Caco-2 (cell line): ENCODE measurements at regions not wholly inside any gene's neighbourhood (a gene's known extent, or its start where the extent isn't known, plus 50 kb on each side); places are given as distances from the start of the nearest gene placed in this dataset.

ENCODE experiments used
- BruUV-seq: library from RNA; stranded (reverse); fragments of 400-500 nt; replicated peaks from 2 replicates; lab custom pipeline; 2021; lab: Mats Ljungman, UMichigan
- CTCF ChIA-PET: fragments of 300-600 bp; sonication (Branson Sonifier 250); formaldehyde crosslinking; loops from one replicate; lab custom pipeline; 2022; ENCODE audit warnings: antibody characterized with exemption; lab: Charles Lee
- POLR2A ChIA-PET: fragments of 300-600 bp; sonication (Branson Sonifier 250); formaldehyde crosslinking; loops from one replicate; lab custom pipeline; 2022; ENCODE audit warnings: antibody characterized with exemption; lab: Charles Lee
- DNase-seq, 2 experiments: peaks; one replicate each; pipeline versions ENCODE4 v3.0.0 to v3.0.0-alpha.2; 2020 to 2022
- H3K27me3 ChIP-seq: replicated peaks from 2 replicates; pipeline ENCODE4 v1.6.0; 2011; ENCODE audit warnings: low read length; ENCODE audit not compliant: control insufficient read depth, insufficient read depth
- H3K36me3 ChIP-seq: 2 replicates; pipeline ENCODE4 v1.5.1; 2011; ENCODE audit warnings: low read length; ENCODE audit not compliant: control insufficient read depth, insufficient read depth
- H3K4me1 ChIP-seq: fragments of 250-450 bp; sonication (Bioruptor Pico); 2 replicates; pipeline ENCODE4 v1.5.1; 2020; ENCODE audit warnings: mild to moderate bottlenecking
- H3K4me3 ChIP-seq: 2 replicates; pipeline ENCODE4 v1.5.1; 2011; ENCODE audit warnings: low read depth, mild to moderate bottlenecking, control low read depth, low read length
- H3K9me3 ChIP-seq: fragments of 250-450 bp; sonication (Bioruptor Pico); 2 replicates; pipeline ENCODE4 v1.5.1; 2020; ENCODE audit warnings: mild to moderate bottlenecking, moderate library complexity
- H3K27ac Mint-ChIP-seq: one replicate; pipeline ENCODE4 v1.8.0; 2022; ENCODE audit warnings: mixed read lengths; ENCODE audit not compliant: unreplicated experiment
- H3K27me3 Mint-ChIP-seq: one replicate; pipeline ENCODE4 v1.8.0; 2022; ENCODE audit warnings: mixed read lengths; ENCODE audit not compliant: insufficient read depth, unreplicated experiment
- H3K36me3 Mint-ChIP-seq: one replicate; pipeline ENCODE4 v1.8.0; 2022; ENCODE audit warnings: mild to moderate bottlenecking, mixed read lengths; ENCODE audit not compliant: insufficient read depth, unreplicated experiment
- H3K4me1 Mint-ChIP-seq: one replicate; pipeline ENCODE4 v1.8.0; 2022; ENCODE audit warnings: low read depth, mixed read lengths; ENCODE audit not compliant: unreplicated experiment
- H3K4me3 Mint-ChIP-seq: one replicate; pipeline ENCODE4 v1.8.0; 2022; ENCODE audit warnings: mild to moderate bottlenecking, moderate library complexity, mixed read lengths; ENCODE audit not compliant: unreplicated experiment
- H3K9me3 Mint-ChIP-seq: one replicate; pipeline ENCODE4 v1.8.0; 2022; ENCODE audit warnings: mixed read lengths; ENCODE audit not compliant: unreplicated experiment
- CTCF ChIP-seq, 2 experiments: fragments of 200-600 bp in 1 of 2; IDR thresholded peaks; 1 replicate in 1 of 2; 2 replicates in 1 of 2; pipeline versions ENCODE4 v1.5.1 to v1.8.0; 2011 to 2022; ENCODE audit warnings: antibody characterized with exemption in 1 of 2, control low read depth in 1 of 2, inconsistent platforms in 1 of 2, low read depth in 1 of 2, low read length in 1 of 2, mild to moderate bottlenecking in 1 of 2, moderate library complexity in 1 of 2; ENCODE audit not compliant: insufficient read depth in 1 of 2, severe bottlenecking in 1 of 2, unreplicated experiment in 1 of 2
- intact Hi-C: fragments of 100-400 bp; cut with micrococcal nuclease; formaldehyde crosslinking; loops from one replicate; pipeline ENCODE4 v1.10.0; 2022; ENCODE audit not compliant: unreplicated experiment

- H3K9me3 Mint-ChIP-seq, result no peaks in the 10 kb centered on the region
- Histone ChIP-seq H3K4me1 (peaks cover 64% of the 10 kb centered on the region), H3K36me3 (no peaks in the 10 kb centered on the region), H3K9me3 (no peaks in the 10 kb centered on the region), H3K4me3 (no peak overlapping the region), H3K27me3 (no peaks in the 10 kb centered on the region)
- H3K27ac Mint-ChIP-seq, result peak overlapping the region; percentile 84
- ChIA-PET CTCF (interaction anchor here (0.6 to 1.0 kb wide), 2 partner anchors 86 to 95 kb away, joined by 3 to 4 read pairs; no protein-coding TSS in a partner anchor), POLR2A (interaction anchor here (0.6 to 1.2 kb wide), 2 partner anchors 17 to 62 kb away, joined by 3 to 4 read pairs; no protein-coding TSS in a partner anchor)
- H3K4me3 Mint-ChIP-seq, result peak overlapping the region; percentile 43
- peaks cover 50% of the 10 kb centered on the region for H3K4me1 Mint-ChIP-seq
- no peaks in the 10 kb centered on the region for H3K36me3 Mint-ChIP-seq
- intact Hi-C loops, result loop anchor here (1.0 to 5.0 kb wide), 4 partner anchors 16 to 50 kb away; partner anchors contain the start of gene ERRFI1
- TSS peak; percentile 62 for BruUV-seq
- DNase-seq, result no peak
- H3K27me3 Mint-ChIP-seq, result no peaks in the 10 kb centered on the region
- TF ChIP-seq CTCF (IDR thresholded peaks at IDR 0.05; ENCODE audit: insufficient read depth in 1 of 2, low read depth in 1 of 2, low read length in 1 of 2, severe bottlenecking in 1 of 2, unreplicated experiment in 1 of 2), result no peak
Measured at GRCh38 chr1:8077602-8078001, 51.5 kb upstream of the ERRFI1 start.

- Histone ChIP-seq H3K36me3 (no peaks in the 10 kb centered on the region), H3K4me3 (no peak overlapping the region), H3K4me1 (peaks cover 64% of the 10 kb centered on the region), H3K9me3 (no peaks in the 10 kb centered on the region), H3K27me3 (no peaks in the 10 kb centered on the region)
- Mint-ChIP-seq H3K27me3 (no peaks in the 10 kb centered on the region), H3K4me3 (no peak overlapping the region), H3K4me1 (peaks cover 53% of the 10 kb centered on the region), H3K9me3 (no peaks in the 10 kb centered on the region), H3K36me3 (no peaks in the 10 kb centered on the region), H3K27ac (peak overlapping the region; percentile 84)
- no TSS peak for BruUV-seq
- no peak for TF ChIP-seq CTCF (IDR thresholded peaks at IDR 0.05; ENCODE audit: insufficient read depth in 1 of 2, low read depth in 1 of 2, low read length in 1 of 2, severe bottlenecking in 1 of 2, unreplicated experiment in 1 of 2)
- ChIA-PET CTCF (interaction anchor here (0.7 to 1.0 kb wide), 2 partner anchors 29 to 85 kb away, joined by 3 to 7 read pairs; no protein-coding TSS in a partner anchor), POLR2A (interaction anchor here (0.6 to 1.2 kb wide), 3 partner anchors 16 to 161 kb away, joined by 3 to 4 read pairs (median 3); no protein-coding TSS in a partner anchor)
- intact Hi-C loops, result loop anchor here (1.0 to 5.0 kb wide), 4 partner anchors 16 to 50 kb away; partner anchors contain the start of gene ERRFI1
- peak; percentile 45 to 77 for DNase-seq
Measured at GRCh38 chr1:8077120-8077573, 51.0 kb upstream of the ERRFI1 start.

- no peak overlapping the region for H3K4me3 Mint-ChIP-seq
- intact Hi-C loops, result loop anchor here (2.0 to 5.0 kb wide), 3 partner anchors 21 to 49 kb away; partner anchors contain the start of gene ERRFI1
- BruUV-seq, result no TSS peak
- no peak overlapping the region for H3K4me3 ChIP-seq
- no peaks in the 10 kb centered on the region for H3K9me3 ChIP-seq
- H3K4me1 ChIP-seq, result peaks cover 72% of the 10 kb centered on the region
- H3K27me3 Mint-ChIP-seq, result no peaks in the 10 kb centered on the region
- H3K4me1 Mint-ChIP-seq, result peaks cover 60% of the 10 kb centered on the region
- no peak for DNase-seq
- H3K36me3 ChIP-seq, result no peaks in the 10 kb centered on the region
- H3K36me3 Mint-ChIP-seq, result no peaks in the 10 kb centered on the region
- no peaks in the 10 kb centered on the region for H3K27me3 ChIP-seq
- H3K27ac Mint-ChIP-seq, result peak overlapping the region; percentile 90
- no peaks in the 10 kb centered on the region for H3K9me3 Mint-ChIP-seq
- CTCF ChIA-PET, result no interaction called here
- POLR2A ChIA-PET, result no interaction called here
- TF ChIP-seq CTCF (IDR thresholded peaks at IDR 0.05; ENCODE audit: insufficient read depth in 1 of 2, low read depth in 1 of 2, low read length in 1 of 2, severe bottlenecking in 1 of 2, unreplicated experiment in 1 of 2), result no peak
Measured at GRCh38 chr1:8076176-8076575, 50.1 kb upstream of the ERRFI1 start.
